GM19193 (cell line): ENCODE measurements at regions not wholly inside any gene's neighbourhood (a gene's known extent, or its start where the extent isn't known, plus 50 kb on each side); places are given as distances from the start of the nearest gene placed in this dataset.

ENCODE experiments used
- POLR2A ChIP-seq: IDR thresholded peaks from 4 replicates; pipeline ENCODE4 v1.6.1; 2011; ENCODE audit not compliant: insufficient read depth, insufficient read length; ENCODE audit errors: extremely low read depth

- TF ChIP-seq POLR2A = no peak
Measured at GRCh38 chr19:27694361-27695055, 1518.4 kb downstream of the UQCRFS1 start.

- no peak for TF ChIP-seq POLR2A
Measured at GRCh38 chr19:27691991-27692390, 1521.0 kb downstream of the UQCRFS1 start.

GRCh38 chr19:27689734-27690241, 1523.2 kb downstream of the UQCRFS1 start:
- no peak for TF ChIP-seq POLR2A

- TF ChIP-seq POLR2A = no peak
Measured at GRCh38 chr19:27684293-27684692, 1528.7 kb downstream of the UQCRFS1 start.

- TF ChIP-seq POLR2A = no peak
Measured at GRCh38 chr19:27681972-27682371, 1531.0 kb downstream of the UQCRFS1 start.

GRCh38 chr19:27679905-27680304, 1533.0 kb downstream of the UQCRFS1 start:
- no peak for TF ChIP-seq POLR2A

GRCh38 chr19:27679399-27679798, 1533.6 kb downstream of the UQCRFS1 start:
- TF ChIP-seq POLR2A = no peak

- no peak for TF ChIP-seq POLR2A
Measured at GRCh38 chr19:27676877-27677276, 1536.1 kb downstream of the UQCRFS1 start.

- TF ChIP-seq POLR2A = no peak
Measured at GRCh38 chr19:27676334-27676733, 1536.6 kb downstream of the UQCRFS1 start.

GRCh38 chr19:27675771-27676170, 1537.2 kb downstream of the UQCRFS1 start:
- no peak for TF ChIP-seq POLR2A

- TF ChIP-seq POLR2A = no peak
Measured at GRCh38 chr19:27674701-27675100, 1538.2 kb downstream of the UQCRFS1 start.

- TF ChIP-seq POLR2A = no peak
Measured at GRCh38 chr19:27673986-27674385, 1539.0 kb downstream of the UQCRFS1 start.

GRCh38 chr19:27672309-27673047, 1540.5 kb downstream of the UQCRFS1 start:
- no peak for TF ChIP-seq POLR2A

GRCh38 chr19:27671876-27672275, 1541.1 kb downstream of the UQCRFS1 start:
- TF ChIP-seq POLR2A = no peak

- no peak for TF ChIP-seq POLR2A
Measured at GRCh38 chr19:27660428-27660827, 1552.5 kb downstream of the UQCRFS1 start.
